Muscle of leg (tissue), 3 donors: ENCODE measurements at regions not wholly inside any gene's neighbourhood (a gene's known extent, or its start where the extent isn't known, plus 50 kb on each side); places are given as distances from the start of the nearest gene placed in this dataset.

Experiments
- DNase-seq: peaks from one replicate; pipeline ENCODE4 v3.0.0; 2013
- H3K27ac ChIP-seq: one replicate; pipeline ENCODE4 v1.5.1; 2013; ENCODE audit warnings: mild to moderate bottlenecking, low read length, control low read depth
- H3K27me3 ChIP-seq: one replicate; pipeline ENCODE4 v1.6.1; 2013; ENCODE audit warnings: low read length; ENCODE audit not compliant: control insufficient read depth, insufficient read depth
- H3K36me3 ChIP-seq: one replicate; pipeline ENCODE4 v1.6.1; 2013; ENCODE audit warnings: low read length; ENCODE audit not compliant: control insufficient read depth, insufficient read depth
- H3K4me1 ChIP-seq: one replicate; pipeline ENCODE4 v1.6.1; 2013; ENCODE audit warnings: low read length; ENCODE audit not compliant: control insufficient read depth, insufficient read depth
- H3K4me3 ChIP-seq: one replicate; pipeline ENCODE4 v1.5.1; 2013; ENCODE audit warnings: low read length, control low read depth
- H3K9me3 ChIP-seq: replicated peaks from 2 replicates; pipeline ENCODE4 v1.6.1; 2013; ENCODE audit warnings: low read depth, low read length; ENCODE audit not compliant: control insufficient read depth
- WGBS: methylation state at CpG from one replicate; pipeline ENCODE4 v1.1.5; 2013; ENCODE audit warnings: missing lambda C conversion rate; ENCODE audit not compliant: insufficient coverage; 5-methylcytosine and 5-hydroxymethylcytosine counted together

DNA sequence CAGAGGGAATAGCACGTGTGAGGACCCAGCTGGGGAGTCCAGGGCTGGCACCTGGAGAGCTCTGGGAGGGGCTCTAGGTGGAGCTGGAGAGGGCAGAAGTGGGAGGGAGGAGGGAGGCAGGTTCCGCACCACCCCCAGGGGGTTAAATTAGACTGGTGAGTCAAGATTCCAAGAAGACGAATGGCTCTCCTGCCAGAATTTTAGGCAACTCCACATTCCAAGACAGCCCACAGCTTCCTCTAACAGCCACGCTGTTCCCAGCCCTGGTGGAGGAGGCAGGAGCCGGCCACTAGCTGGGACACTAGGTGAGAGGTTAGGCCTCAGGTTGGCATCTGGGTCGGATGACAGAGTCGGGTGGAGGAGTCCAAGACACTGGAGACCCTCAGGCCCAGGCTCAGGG, 60.2 kb downstream of the TFAP2C start:
- Histone ChIP-seq H3K27me3 (peaks cover 2% of the 10 kb centered on the region), H3K27ac (no peak overlapping the region), H3K4me1 (no peaks in the 10 kb centered on the region), H3K9me3 (no peaks in the 10 kb centered on the region), H3K4me3 (no peak overlapping the region), H3K36me3 (no peaks in the 10 kb centered on the region)
- DNase-seq, result no peak
- 21% methylated on average over 5 of the region's 7 CpGs for WGBS

DNA sequence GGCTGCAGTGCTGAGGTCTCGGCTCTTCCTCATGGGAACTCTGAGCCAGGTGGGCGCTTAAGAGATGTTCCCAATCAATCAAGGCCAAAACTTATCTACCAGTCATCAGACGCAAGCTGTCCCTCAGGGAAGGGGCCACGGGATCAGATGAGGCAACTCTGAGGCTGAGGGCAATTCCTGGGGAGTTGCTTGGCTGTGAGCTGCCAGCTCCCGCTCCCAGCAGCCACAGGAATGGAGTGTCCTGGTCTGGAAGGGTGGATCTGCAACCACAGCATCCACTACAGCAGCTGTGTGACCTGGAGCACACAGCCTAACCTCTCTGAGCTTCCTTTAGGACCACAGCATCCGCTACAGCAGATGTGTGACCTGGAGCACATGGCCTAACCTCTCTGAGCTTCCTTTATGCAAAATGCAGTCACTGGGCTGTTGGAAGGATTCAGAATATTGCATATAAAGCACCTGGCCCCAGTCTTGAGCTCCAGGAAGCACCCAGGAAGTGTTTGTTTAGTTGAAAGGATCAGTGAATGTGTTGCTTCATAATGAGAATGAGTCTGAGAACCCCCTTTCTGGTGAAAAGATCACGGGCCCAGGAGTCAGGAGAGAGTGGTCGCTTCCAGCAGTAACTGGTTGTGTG, 60.9 kb downstream of the TFAP2C start:
- no peak overlapping the region for H3K4me3 ChIP-seq
- no peak for DNase-seq
- no peaks in the 10 kb centered on the region for H3K4me1 ChIP-seq
- H3K36me3 ChIP-seq, result no peaks in the 10 kb centered on the region
- H3K27ac ChIP-seq, result no peak overlapping the region
- H3K9me3 ChIP-seq, result no peaks in the 10 kb centered on the region
- WGBS, result 56% methylated on average over 2 of the region's 8 CpGs
- peaks cover 2% of the 10 kb centered on the region for H3K27me3 ChIP-seq

DNA sequence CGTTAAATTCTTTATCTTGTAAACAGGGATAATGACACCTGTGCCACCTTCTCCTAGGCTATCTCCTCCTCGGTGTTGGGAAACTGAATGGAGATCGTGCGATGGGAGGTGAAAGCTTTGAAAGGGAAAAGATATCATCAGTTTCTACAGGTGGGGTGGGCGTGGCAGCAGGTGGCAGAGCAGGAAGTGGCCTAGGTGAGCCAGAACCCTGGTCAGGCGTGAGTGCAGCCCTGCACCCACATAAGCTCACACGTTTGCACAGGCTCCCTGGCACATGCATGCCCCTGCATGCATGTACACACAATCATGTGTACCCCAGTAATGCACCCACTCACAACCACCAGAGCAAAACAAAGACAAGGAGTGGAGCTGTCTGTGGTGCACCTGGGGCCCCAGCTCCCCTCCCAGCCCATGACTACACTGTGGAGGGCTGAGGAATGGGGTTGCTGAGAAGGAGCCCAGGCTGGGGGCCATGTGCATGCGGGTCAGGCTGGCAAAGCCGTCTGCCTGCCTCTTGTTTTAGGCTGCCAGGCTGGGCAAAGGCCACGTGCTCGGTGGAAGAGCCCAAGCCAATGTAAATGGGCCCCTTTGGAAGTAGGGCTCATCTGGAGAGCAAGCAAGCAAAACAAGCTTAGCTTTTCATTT, 61.5 kb downstream of the TFAP2C start:
- Histone ChIP-seq H3K27ac (no peak overlapping the region), H3K9me3 (no peaks in the 10 kb centered on the region), H3K4me3 (no peak overlapping the region), H3K27me3 (peaks cover 2% of the 10 kb centered on the region), H3K36me3 (no peaks in the 10 kb centered on the region), H3K4me1 (no peaks in the 10 kb centered on the region)
- DNase-seq, result no peak
- WGBS, result 57% methylated on average over 9 of the region's 11 CpGs

DNA sequence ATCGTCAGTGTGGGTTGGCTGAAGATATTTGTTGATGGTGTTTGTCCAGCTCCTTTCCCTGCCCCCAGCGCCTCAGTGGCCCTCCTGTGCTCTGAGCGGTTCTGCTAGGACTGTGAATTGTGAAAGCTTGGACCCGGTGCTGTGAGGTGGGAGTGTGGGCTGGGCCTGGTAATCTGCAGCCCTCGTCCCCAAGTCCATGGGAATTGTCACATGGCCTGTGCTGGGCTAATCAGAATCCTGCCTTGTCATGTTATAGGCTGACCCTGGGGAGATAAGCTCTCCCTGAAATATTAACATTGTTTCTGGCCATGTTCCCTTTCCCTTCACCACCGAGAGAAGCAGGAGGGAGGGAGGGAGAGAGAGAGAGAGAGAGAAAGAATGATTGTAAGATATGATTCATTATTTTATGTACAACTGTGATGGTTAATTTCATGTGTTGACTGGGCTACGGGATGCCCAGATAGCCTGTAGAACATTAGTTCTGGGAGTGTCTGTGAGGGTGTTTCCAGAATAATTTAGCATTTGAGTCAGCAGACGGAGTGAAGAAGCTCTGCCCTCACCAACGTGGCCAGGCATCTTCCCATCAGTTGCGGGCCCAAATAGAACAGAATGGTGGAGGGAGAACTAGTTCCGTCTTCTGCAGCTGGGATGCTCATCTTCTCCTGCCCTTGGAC, 62.4 kb downstream of the TFAP2C start:
- no peaks in the 10 kb centered on the region for H3K36me3 ChIP-seq
- H3K9me3 ChIP-seq, result no peaks in the 10 kb centered on the region
- no peaks in the 10 kb centered on the region for H3K4me1 ChIP-seq
- 74% methylated on average over 9 of the region's 11 CpGs for WGBS
- H3K27ac ChIP-seq, result no peak overlapping the region
- H3K4me3 ChIP-seq, result no peak overlapping the region
- H3K27me3 ChIP-seq, result peaks cover 2% of the 10 kb centered on the region
- DNase-seq, result no peak

DNA sequence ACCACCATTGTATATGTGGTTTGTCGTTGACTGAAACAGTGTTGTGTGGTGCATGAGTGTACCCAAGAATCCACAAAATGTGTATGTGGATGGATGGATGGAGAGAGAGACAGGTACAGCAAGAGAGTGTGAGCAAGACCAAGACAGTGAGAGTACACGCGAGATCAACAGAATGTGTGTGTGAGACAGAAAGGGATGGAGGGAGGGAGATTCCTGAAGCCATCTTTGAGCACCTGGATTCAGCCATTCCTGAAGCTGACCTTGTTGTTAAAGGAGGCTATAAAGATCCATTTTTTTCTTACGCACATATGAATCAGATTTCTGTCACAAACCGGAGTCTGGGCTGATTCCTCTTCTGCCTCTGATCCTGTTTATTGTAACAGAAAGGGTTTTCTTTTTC, 64.1 kb downstream of the TFAP2C start:
- H3K36me3 ChIP-seq, result no peaks in the 10 kb centered on the region
- H3K4me1 ChIP-seq, result no peaks in the 10 kb centered on the region
- H3K27ac ChIP-seq, result no peak overlapping the region
- no peak for DNase-seq
- H3K9me3 ChIP-seq, result no peaks in the 10 kb centered on the region
- 90% methylated on average over 3 of the region's 5 CpGs for WGBS
- peaks cover 2% of the 10 kb centered on the region for H3K27me3 ChIP-seq
- no peak overlapping the region for H3K4me3 ChIP-seq

DNA sequence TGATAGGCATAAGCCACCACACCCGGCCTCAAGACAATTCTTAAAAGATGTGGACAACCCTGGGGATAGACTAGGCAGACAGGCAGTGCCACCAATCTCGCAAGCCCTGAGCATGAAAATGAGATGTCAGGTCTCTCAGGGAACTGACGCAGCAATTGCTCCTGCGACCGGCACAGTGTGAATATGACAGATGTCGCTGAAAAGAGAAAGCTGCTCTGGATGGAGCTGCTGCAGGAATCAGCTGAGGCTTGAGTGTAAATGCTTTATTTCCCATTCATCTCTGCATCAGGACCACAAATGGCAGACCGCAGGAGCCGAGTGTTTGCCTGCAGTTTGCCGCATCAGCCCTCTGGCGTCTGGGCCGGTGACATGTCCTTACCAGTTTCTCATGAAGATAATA, 68.4 kb downstream of the TFAP2C start:
- Histone ChIP-seq H3K27me3 (no peaks in the 10 kb centered on the region), H3K27ac (no peak overlapping the region), H3K4me1 (no peaks in the 10 kb centered on the region), H3K9me3 (no peaks in the 10 kb centered on the region), H3K36me3 (no peaks in the 10 kb centered on the region), H3K4me3 (no peak overlapping the region)
- 88% methylated on average over 2 of the region's 11 CpGs for WGBS
- DNase-seq, result no peak

DNA sequence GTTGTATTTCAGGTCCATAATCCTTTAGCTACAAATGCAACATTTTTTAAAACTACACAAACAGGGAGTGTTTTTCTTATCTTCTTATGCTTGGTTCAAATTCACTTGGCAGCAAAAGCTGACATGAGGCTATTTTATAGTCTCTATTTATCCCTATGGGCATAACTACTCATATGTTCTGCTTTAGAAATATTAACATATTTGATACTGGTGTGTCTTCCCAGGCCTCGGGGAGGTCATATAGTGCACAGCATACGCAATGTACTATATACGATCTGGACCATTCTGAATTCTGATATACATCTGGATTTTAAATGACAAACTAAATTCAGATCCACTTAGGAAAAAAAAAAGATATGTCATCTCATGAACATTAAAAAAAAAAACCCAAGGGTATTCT, 69.2 kb downstream of the TFAP2C start:
- no CpG with 5 or more reads among the region's 3 CpGs for WGBS
- no peak overlapping the region for H3K4me3 ChIP-seq
- DNase-seq, result no peak
- no peak overlapping the region for H3K27ac ChIP-seq
- H3K27me3 ChIP-seq, result peaks cover 2% of the 10 kb centered on the region
- no peaks in the 10 kb centered on the region for H3K9me3 ChIP-seq
- H3K4me1 ChIP-seq, result no peaks in the 10 kb centered on the region
- no peaks in the 10 kb centered on the region for H3K36me3 ChIP-seq

DNA sequence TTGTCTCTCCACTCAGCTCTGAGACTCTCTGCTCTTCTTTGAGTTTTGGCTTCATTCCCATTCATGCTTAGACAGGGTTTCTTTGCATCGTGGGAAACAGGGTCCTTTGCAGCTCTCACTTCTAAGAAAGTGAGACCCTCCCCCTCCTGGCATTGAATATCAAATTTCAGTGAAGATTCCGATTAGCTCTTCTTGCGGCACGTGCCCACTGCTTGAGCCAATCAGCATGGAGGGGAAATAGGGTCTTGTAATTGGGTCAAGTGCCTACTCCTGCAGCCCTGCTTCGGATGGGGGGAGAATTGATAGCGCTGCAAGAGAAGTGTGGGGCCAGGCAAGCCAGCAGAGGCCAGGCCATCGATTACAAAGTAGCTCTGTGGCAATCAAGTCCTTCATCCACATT, 69.6 kb downstream of the TFAP2C start:
- no peak overlapping the region for H3K4me3 ChIP-seq
- peaks cover 5% of the 10 kb centered on the region for H3K27me3 ChIP-seq
- no peak for DNase-seq
- no CpG with 5 or more reads among the region's 7 CpGs for WGBS
- H3K27ac ChIP-seq, result no peak overlapping the region
- no peaks in the 10 kb centered on the region for H3K4me1 ChIP-seq
- no peaks in the 10 kb centered on the region for H3K36me3 ChIP-seq
- H3K9me3 ChIP-seq, result no peaks in the 10 kb centered on the region

DNA sequence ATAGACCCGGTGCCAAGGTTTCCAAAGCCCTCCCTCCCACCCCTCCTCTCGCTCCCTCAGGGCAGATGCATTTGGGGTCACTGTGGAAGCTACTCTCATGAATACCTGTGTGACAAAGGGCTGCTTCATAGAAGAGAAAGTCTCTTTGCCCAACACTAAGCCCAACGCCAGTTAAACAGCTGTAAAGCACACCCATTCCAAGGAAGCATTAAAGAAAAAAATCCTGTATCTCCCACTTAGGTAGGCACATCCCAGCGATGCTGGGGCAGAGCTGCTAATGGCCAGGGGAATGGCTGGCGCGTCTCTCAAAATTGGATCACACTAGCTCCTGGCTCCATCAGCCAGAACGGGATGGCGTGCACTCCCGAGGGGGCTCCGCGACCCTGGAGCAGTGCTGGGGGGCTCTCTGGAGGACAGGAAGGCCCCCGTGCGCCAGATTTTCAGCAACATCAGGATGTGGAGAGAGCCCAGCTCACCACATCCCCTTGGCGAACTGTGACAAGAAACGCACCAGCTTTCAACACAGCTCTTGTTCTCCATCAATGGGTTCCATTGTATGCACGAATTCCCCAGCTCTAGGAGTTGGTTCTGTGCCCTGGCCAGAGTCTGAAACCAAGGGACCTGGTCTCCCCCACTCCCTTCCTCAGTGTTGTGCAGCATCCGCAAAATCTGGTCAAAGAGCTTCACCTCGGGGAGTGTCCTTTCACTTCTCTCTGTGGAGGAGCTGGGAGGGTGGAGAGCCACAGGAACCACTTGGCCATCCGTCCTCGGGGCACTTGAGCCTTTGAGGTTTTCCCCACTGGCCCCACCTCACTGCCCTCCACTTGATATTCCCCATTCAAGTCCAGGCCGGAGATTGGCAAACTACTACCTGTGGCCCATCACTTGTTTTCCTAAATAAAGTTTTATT, 74.1 kb downstream of the TFAP2C start:
- Histone ChIP-seq H3K27me3 (peaks cover 5% of the 10 kb centered on the region), H3K4me1 (no peaks in the 10 kb centered on the region), H3K4me3 (no peak overlapping the region), H3K27ac (no peak overlapping the region), H3K9me3 (no peaks in the 10 kb centered on the region), H3K36me3 (no peaks in the 10 kb centered on the region)
- DNase-seq, result no peak
- WGBS, result 90% methylated on average over 16 of the region's 21 CpGs

DNA sequence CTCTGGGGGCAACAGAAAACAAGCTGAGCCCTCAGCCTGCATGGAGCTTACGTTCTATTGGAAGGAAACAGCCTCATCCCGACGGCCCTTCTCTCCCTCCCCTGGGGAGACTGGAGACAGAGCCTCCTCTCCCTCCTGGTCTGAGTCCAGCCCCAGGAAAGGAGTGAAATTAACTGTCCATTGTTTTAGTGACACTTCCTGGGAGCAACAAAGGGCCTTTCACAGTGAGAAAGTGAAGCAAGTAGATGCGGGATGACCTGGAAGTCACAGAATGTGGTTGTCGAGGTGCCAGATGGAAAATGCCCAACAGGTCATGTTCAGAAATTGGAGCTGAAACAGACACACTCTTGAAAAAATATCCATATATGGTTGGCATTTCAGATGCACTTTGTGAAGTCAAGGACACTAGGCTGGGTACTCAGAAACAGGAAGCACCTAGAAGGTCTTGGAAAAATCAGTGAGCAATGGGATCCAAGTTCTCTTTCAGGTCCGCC, 77.8 kb downstream of the TFAP2C start:
- Histone ChIP-seq H3K27me3 (peaks cover 5% of the 10 kb centered on the region), H3K27ac (no peak overlapping the region), H3K4me3 (no peak overlapping the region), H3K36me3 (no peaks in the 10 kb centered on the region), H3K9me3 (no peaks in the 10 kb centered on the region), H3K4me1 (no peaks in the 10 kb centered on the region)
- 86% methylated on average over 1 of the region's 6 CpGs for WGBS
- no peak for DNase-seq
